OCI-LY3 (cell line): ENCODE measurements at regions not wholly inside any gene's neighbourhood (a gene's known extent, or its start where the extent isn't known, plus 50 kb on each side); places are given as distances from the start of the nearest gene placed in this dataset.

ENCODE experiments used
- H2AFZ ChIP-seq: fragments of 200-600, 300-600 bp; shearing (Covaris generic); 2 replicates; pipeline ENCODE4 v1.6.0; 2014; ENCODE audit warnings: antibody characterized with exemption, low read depth, low read length
- H3K27ac ChIP-seq: fragments of 200-600, 300-600 bp; sonication (generic); 2 replicates; pipeline ENCODE4 v1.5.1; 2014; ENCODE audit warnings: mild to moderate bottlenecking, low read length, moderate library complexity, mixed read lengths
- H3K27me3 ChIP-seq: fragments of 200-600, 300-600 bp; sonication (generic); 2 replicates; pipeline ENCODE4 v1.6.1; 2014; ENCODE audit warnings: low read depth, low read length, mixed read lengths
- H3K36me3 ChIP-seq: fragments of 200-600, 300-600 bp; sonication (generic); replicated peaks from 2 replicates; pipeline ENCODE3; 2014; ENCODE audit warnings: low read depth, low read length, mixed read lengths
- H3K4me1 ChIP-seq: fragments of 300-600, 200-600 bp; sonication (generic); 2 replicates; pipeline ENCODE4 v1.6.1; 2014; ENCODE audit warnings: low read length, mixed read lengths
- H3K4me2 ChIP-seq: fragments of 200-600, 300-600 bp; sonication (generic); 2 replicates; pipeline ENCODE4 v1.6.1; 2014; ENCODE audit warnings: low read length, mixed read lengths
- H3K4me3 ChIP-seq: fragments of 300-600, 200-600 bp; sonication (generic); 2 replicates; pipeline ENCODE4 v1.5.1; 2014; ENCODE audit warnings: antibody characterized with exemption, mild to moderate bottlenecking, low read length, moderate library complexity
- H3K79me2 ChIP-seq: fragments of 300-600, 200-600 bp; shearing (Covaris generic); 2 replicates; pipeline ENCODE4 v1.6.1; 2014; ENCODE audit warnings: mild to moderate bottlenecking, low read length, mixed read lengths
- H3K9ac ChIP-seq: fragments of 300-600, 200-600 bp; shearing (Covaris generic); 2 replicates; pipeline ENCODE4 v1.6.0; 2014; ENCODE audit warnings: mild to moderate bottlenecking, low read length, moderate library complexity
- H3K9me3 ChIP-seq: fragments of 200-600, 300-600 bp; shearing (Covaris generic); 2 replicates; pipeline ENCODE4 v1.6.1; 2014; ENCODE audit warnings: low read length, mixed read lengths; ENCODE audit not compliant: insufficient read depth
- H4K20me1 ChIP-seq: fragments of 200-600, 300-600 bp; sonication (generic); 2 replicates; pipeline ENCODE4 v1.6.1; 2016; ENCODE audit warnings: low read length, mixed read lengths; ENCODE audit not compliant: insufficient read depth
- EZH2phosphoT487 ChIP-seq: fragments of 200-600 bp; shearing (Covaris generic); IDR thresholded peaks from 2 replicates; pipeline ENCODE4 v1.6.1; 2018; ENCODE audit warnings: antibody characterized with exemption, mixed run types, low read depth
- TF ChIP-seq, protein P1 (sequence below): fragments of 200-600, 300-600 bp; sonication (generic); IDR thresholded peaks from 2 replicates; pipeline ENCODE4 v1.5.1; 2014; ENCODE audit warnings: antibody characterized with exemption, low read length, low read depth

DNA sequence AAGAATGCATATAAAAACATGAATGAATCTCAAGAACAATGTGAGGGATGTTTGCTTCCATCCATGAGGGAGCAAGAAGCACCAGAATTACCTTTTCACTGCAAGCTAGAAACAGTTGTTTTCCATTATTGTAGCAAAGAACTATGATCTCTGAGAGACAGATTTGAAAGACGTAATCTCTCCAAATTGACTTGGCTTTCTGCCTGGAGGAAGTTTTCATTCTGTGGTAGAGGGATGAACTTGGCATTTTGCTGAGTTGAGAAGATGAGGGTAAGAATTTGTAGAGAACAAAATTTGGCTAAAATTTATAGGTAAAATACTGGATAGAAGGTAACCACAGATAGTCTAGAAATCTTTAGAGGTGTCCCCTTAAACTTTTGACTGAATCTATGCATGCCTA lies 496.8 kb downstream of the TDRD3 start:
- H3K36me3 ChIP-seq: no peaks in the 10 kb centered on the region
- no peak overlapping the region for H2AFZ ChIP-seq
- H3K9ac ChIP-seq: no peak overlapping the region
- H3K27me3 ChIP-seq: no peaks in the 10 kb centered on the region
- H3K4me2 ChIP-seq: no peak overlapping the region
- H4K20me1 ChIP-seq: no peaks in the 10 kb centered on the region
- no peak overlapping the region for H3K4me3 ChIP-seq
- H3K4me1 ChIP-seq: no peaks in the 10 kb centered on the region
- no peaks in the 10 kb centered on the region for H3K9me3 ChIP-seq
- H3K79me2 ChIP-seq: no peaks in the 10 kb centered on the region
- no peak overlapping the region for H3K27ac ChIP-seq
- TF ChIP-seq EZH2phosphoT487: no peak
- TF ChIP-seq, protein P1, sequence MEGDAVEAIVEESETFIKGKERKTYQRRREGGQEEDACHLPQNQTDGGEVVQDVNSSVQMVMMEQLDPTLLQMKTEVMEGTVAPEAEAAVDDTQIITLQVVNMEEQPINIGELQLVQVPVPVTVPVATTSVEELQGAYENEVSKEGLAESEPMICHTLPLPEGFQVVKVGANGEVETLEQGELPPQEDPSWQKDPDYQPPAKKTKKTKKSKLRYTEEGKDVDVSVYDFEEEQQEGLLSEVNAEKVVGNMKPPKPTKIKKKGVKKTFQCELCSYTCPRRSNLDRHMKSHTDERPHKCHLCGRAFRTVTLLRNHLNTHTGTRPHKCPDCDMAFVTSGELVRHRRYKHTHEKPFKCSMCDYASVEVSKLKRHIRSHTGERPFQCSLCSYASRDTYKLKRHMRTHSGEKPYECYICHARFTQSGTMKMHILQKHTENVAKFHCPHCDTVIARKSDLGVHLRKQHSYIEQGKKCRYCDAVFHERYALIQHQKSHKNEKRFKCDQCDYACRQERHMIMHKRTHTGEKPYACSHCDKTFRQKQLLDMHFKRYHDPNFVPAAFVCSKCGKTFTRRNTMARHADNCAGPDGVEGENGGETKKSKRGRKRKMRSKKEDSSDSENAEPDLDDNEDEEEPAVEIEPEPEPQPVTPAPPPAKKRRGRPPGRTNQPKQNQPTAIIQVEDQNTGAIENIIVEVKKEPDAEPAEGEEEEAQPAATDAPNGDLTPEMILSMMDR: no peak

DNA sequence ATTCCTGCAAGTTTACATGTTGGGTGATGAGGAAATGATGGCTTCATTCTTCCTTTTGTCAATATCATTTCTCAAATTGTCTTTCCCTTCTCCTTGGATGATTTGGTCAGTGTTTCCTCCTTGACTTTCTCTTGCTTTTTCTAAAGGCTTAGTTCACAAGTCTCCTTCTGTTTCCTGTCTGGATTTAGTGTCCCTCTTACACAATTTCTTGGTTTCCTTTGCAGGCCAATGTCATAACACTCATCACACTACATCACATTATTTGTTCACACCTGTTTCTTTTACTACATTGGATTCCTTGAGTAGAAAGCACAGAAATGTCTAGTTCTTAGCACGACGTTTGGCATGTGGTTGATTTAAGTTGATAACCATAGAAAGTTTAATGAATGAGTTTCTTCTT lies 490.7 kb downstream of the TDRD3 start:
- H4K20me1 ChIP-seq: no peaks in the 10 kb centered on the region
- no peaks in the 10 kb centered on the region for H3K4me1 ChIP-seq
- no peaks in the 10 kb centered on the region for H3K9me3 ChIP-seq
- H3K36me3 ChIP-seq: no peaks in the 10 kb centered on the region
- no peak overlapping the region for H3K4me3 ChIP-seq
- TF ChIP-seq, protein P1: no peak
- no peak for TF ChIP-seq EZH2phosphoT487
- no peaks in the 10 kb centered on the region for H3K79me2 ChIP-seq
- no peak overlapping the region for H3K27ac ChIP-seq
- no peaks in the 10 kb centered on the region for H3K27me3 ChIP-seq
- H2AFZ ChIP-seq: no peak overlapping the region
- no peak overlapping the region for H3K4me2 ChIP-seq
- H3K9ac ChIP-seq: no peak overlapping the region

DNA sequence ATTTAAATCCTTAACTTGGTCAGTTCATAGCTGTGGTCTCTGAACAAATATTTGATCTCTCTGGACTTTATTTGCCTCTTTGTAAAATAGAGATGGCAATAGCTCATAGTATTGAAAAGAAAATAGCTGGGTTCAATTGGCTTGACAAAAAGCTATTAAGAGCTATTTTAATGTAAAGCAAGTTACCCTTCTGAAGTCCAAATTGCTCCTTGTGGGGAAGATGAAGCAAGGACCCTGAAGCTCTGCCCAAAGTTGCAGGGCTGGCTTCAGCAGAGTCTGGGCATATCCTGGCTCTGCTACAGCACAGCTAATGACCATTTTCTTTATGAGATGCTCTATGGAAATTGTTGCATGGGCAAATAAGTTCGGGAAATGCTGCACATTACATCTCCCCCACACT lies 484.5 kb downstream of the TDRD3 start:
- Histone ChIP-seq H3K4me1 (no peaks in the 10 kb centered on the region), H4K20me1 (no peaks in the 10 kb centered on the region), H3K36me3 (no peaks in the 10 kb centered on the region), H3K79me2 (no peaks in the 10 kb centered on the region), H2AFZ (no peak overlapping the region), H3K4me3 (no peak overlapping the region), H3K4me2 (no peak overlapping the region), H3K27ac (no peak overlapping the region), H3K27me3 (no peaks in the 10 kb centered on the region), H3K9ac (no peak overlapping the region), H3K9me3 (no peaks in the 10 kb centered on the region)
- TF ChIP-seq, protein P1: no peak
- TF ChIP-seq EZH2phosphoT487: no peak

DNA sequence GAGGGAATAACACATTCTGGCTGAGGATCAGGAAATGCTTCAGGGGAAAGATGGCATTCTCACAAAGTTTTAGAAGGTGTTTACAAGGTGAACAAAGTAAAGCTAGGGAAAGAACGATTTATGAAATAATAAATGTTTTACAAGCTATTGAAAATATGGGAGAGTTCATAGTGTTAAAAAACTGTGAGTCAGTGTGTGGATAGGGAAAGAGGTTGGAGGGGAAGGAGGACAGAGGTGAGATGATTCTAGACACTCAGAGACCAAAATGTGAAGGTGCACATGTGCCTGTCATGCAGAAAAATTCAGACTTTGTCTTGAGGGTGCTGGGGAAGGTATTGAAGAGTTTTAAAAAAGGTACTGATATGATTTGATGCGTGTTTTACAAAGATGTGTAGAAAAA lies 476.1 kb downstream of the TDRD3 start:
- peaks cover 8% of the 10 kb centered on the region for H3K4me1 ChIP-seq
- H3K4me3 ChIP-seq: no peak overlapping the region
- H3K4me2 ChIP-seq: peak overlapping the region; percentile 3; the same call in 1 of the 2 replicates
- no peak for TF ChIP-seq EZH2phosphoT487
- TF ChIP-seq, protein P1: no peak
- H3K36me3 ChIP-seq: no peaks in the 10 kb centered on the region
- no peak overlapping the region for H3K9ac ChIP-seq
- H4K20me1 ChIP-seq: no peaks in the 10 kb centered on the region
- no peaks in the 10 kb centered on the region for H3K27me3 ChIP-seq
- H2AFZ ChIP-seq: 0 out of 2 replicates have a peak overlapping the region, but pooled peaks have one; percentile 5
- peaks cover 3% of the 10 kb centered on the region; the same call in 1 of the 2 replicates for H3K9me3 ChIP-seq
- H3K27ac ChIP-seq: no peak overlapping the region
- H3K79me2 ChIP-seq: no peaks in the 10 kb centered on the region
